GM23338 (cell line): ENCODE measurements at regions not wholly inside any gene's neighbourhood (a gene's known extent, or its start where the extent isn't known, plus 50 kb on each side); places are given as distances from the start of the nearest gene placed in this dataset.

Source experiments
- ATAC-seq: fragments of 200-7000 bp; cut with Tn5 transposase; 3 replicates; pipeline ENCODE4 v1.9.1; 2020
- DNase-seq: peaks from one replicate; pipeline ENCODE4 v3.0.0-alpha.2; 2015; ENCODE audit warnings: low spot score
- H2AFZ ChIP-seq: fragments of 200-600 bp; sonication (generic); 2 replicates; pipeline ENCODE4 v1.8.0; 2016; ENCODE audit warnings: antibody characterized with exemption, mild to moderate bottlenecking, moderate library complexity
- H3F3A ChIP-seq: fragments of 200-600 bp; sonication (generic); replicated peaks from 2 replicates; pipeline ENCODE4 v1.8.0; 2017; ENCODE audit warnings: antibody characterized with exemption, mixed run types, low read depth
- H3K27ac ChIP-seq: fragments of 200-600 bp; sonication (generic); 2 replicates; pipeline ENCODE4 v1.6.1; 2016; ENCODE audit warnings: low read depth
- H3K27me3 ChIP-seq: fragments of 200-600 bp; sonication (generic); 2 replicates; pipeline ENCODE4 v1.8.0; 2016; ENCODE audit warnings: mild to moderate bottlenecking, mixed run types, moderate library complexity; ENCODE audit not compliant: insufficient read depth
- H3K36me3 ChIP-seq: fragments of 200-600 bp; sonication (generic); 2 replicates; pipeline ENCODE4 v1.8.0; 2016; ENCODE audit warnings: mild to moderate bottlenecking; ENCODE audit not compliant: insufficient read depth
- H3K4me1 ChIP-seq: fragments of 200-600 bp; sonication (generic); 2 replicates; pipeline ENCODE4 v1.8.0; 2016; ENCODE audit warnings: mild to moderate bottlenecking, moderate library complexity; ENCODE audit not compliant: insufficient read depth
- H3K4me2 ChIP-seq: fragments of 200-600 bp; sonication (generic); 2 replicates; pipeline ENCODE4 v1.7.1; 2017; ENCODE audit warnings: mixed run types
- H3K4me3 ChIP-seq: fragments of 200-600 bp; sonication (generic); 2 replicates; pipeline ENCODE4 v1.6.1; 2016; ENCODE audit warnings: mixed run types
- H3K79me2 ChIP-seq: fragments of 200-600 bp; sonication (generic); replicated peaks from 2 replicates; pipeline ENCODE4 v1.8.0; 2017; ENCODE audit warnings: mild to moderate bottlenecking; ENCODE audit not compliant: insufficient read depth
- H3K9me2 ChIP-seq: fragments of 200-600 bp; sonication (generic); 2 replicates; pipeline ENCODE4 v1.8.0; 2017; ENCODE audit not compliant: insufficient read depth
- H4K20me1 ChIP-seq: fragments of 200-600 bp; sonication (generic); replicated peaks from 2 replicates; pipeline ENCODE4 v1.8.0; 2017; ENCODE audit warnings: mild to moderate bottlenecking; ENCODE audit not compliant: insufficient read depth
- H3K27ac Mint-ChIP-seq: 2 replicates; pipeline ENCODE4 v1.8.0; 2020; ENCODE audit warnings: inconsistent platforms, mild to moderate bottlenecking, moderate library complexity, mixed read lengths
- H3K27me3 Mint-ChIP-seq: 3 replicates; pipeline ENCODE4 v1.8.0; 2022; ENCODE audit warnings: low read depth, mild to moderate bottlenecking, moderate library complexity, mixed read lengths, inconsistent platforms; ENCODE audit not compliant: insufficient read depth, poor library complexity
- H3K36me3 Mint-ChIP-seq: 3 replicates; pipeline ENCODE4 v1.8.0; 2021; ENCODE audit warnings: low read depth, mild to moderate bottlenecking, inconsistent platforms, moderate library complexity, mixed read lengths
- H3K4me1 Mint-ChIP-seq: 3 replicates; pipeline ENCODE4 v1.8.0; 2020; ENCODE audit warnings: mild to moderate bottlenecking, inconsistent platforms, mixed read lengths
- H3K4me3 Mint-ChIP-seq: 3 replicates; pipeline ENCODE4 v1.8.0; 2021; ENCODE audit warnings: moderate library complexity, mild to moderate bottlenecking, inconsistent platforms, mixed read lengths
- H3K9me3 Mint-ChIP-seq: 3 replicates; pipeline ENCODE4 v1.8.0; 2020; ENCODE audit warnings: moderate library complexity, mild to moderate bottlenecking, inconsistent platforms, mixed read lengths
- CREB1 ChIP-seq: fragments of 250-450 bp; sonication (Bioruptor Pico); IDR thresholded peaks from 2 replicates; pipeline ENCODE4 v1.5.0; 2020; ENCODE audit warnings: low read depth, mild to moderate bottlenecking, moderate library complexity
- EZH2 ChIP-seq: fragments of 200-600 bp; sonication (generic); IDR thresholded peaks from one replicate; pipeline ENCODE4 v1.8.0; 2017; ENCODE audit warnings: antibody characterized with exemption, mild to moderate bottlenecking, low read depth; ENCODE audit not compliant: unreplicated experiment
- JUNB ChIP-seq: IDR thresholded peaks from one replicate; pipeline ENCODE4 v1.6.1; 2016; ENCODE audit warnings: antibody characterized with exemption; ENCODE audit not compliant: unreplicated experiment
- NANOG ChIP-seq: IDR thresholded peaks from 2 replicates; pipeline ENCODE4 v1.6.1; 2016; ENCODE audit warnings: antibody characterized with exemption, borderline replicate concordance
- POLR2AphosphoS5 ChIP-seq: IDR thresholded peaks from 2 replicates; pipeline ENCODE4 v1.6.1; 2016; ENCODE audit warnings: antibody characterized with exemption, low read depth
- REST ChIP-seq: IDR thresholded peaks from one replicate; pipeline ENCODE4 v1.6.1; 2018; ENCODE audit warnings: antibody characterized with exemption; ENCODE audit not compliant: unreplicated experiment
- STAT1 ChIP-seq: IDR thresholded peaks from one replicate; pipeline ENCODE4 v1.6.1; 2016; ENCODE audit warnings: antibody characterized with exemption; ENCODE audit not compliant: unreplicated experiment
- ZNF114 ChIP-seq: fragments of 250-450 bp; sonication (Bioruptor Pico); IDR thresholded peaks from 2 replicates; pipeline ENCODE4 v1.5.0; 2020; ENCODE audit warnings: mild to moderate bottlenecking, moderate library complexity
- ZNF331 ChIP-seq: fragments of 250-450 bp; sonication (Bioruptor Pico); IDR thresholded peaks from 2 replicates; pipeline ENCODE4 v1.5.0; 2020; ENCODE audit warnings: low read depth, mild to moderate bottlenecking, moderate library complexity
- TF ChIP-seq, protein P1 (sequence below): IDR thresholded peaks from 2 replicates; pipeline ENCODE4 v1.6.1; 2016; ENCODE audit warnings: antibody characterized with exemption
- TF ChIP-seq, protein P2 (sequence below): fragments of 250-450 bp; sonication (Bioruptor Pico); IDR thresholded peaks from 2 replicates; pipeline ENCODE4 v1.5.0; 2020; ENCODE audit warnings: mild to moderate bottlenecking, moderate library complexity

DNA sequence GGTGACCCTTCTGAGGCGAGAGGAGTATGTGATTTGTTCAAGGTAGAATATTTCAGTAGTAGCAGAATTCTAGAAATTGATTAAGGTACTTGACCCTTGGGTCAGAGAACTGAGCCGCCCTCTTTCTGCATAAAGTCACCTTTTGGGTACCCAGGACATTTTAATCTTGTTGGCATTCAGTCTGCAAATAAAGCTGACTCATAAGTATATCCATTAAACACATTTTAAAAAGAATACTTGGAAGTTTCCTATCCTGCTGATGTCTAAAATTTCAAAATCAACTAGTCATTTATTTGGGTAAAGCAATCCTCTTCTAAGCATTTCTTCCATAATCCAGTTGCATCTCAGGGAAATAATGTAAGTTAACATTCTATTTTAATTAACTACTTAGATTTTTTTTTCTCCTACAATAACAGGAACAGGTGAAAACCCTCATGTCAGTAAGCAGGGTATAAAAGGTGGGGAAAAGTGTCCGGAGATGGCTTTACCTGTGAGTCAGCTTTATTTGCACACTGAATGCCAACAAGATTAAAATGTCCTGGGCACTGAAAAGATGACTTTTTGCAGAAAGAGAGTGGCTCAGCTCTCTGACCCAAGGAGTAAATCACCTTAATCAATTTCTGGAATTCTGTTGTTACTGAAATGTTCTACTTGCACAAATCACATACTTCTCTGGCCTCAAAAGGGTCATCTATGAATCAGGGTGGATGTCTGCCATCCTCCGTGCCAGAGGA lies 78.7 kb upstream of the ITGA6 start (continued):
- no peak for TF ChIP-seq ZNF331 (CRISPR knock-in tag)
- TF ChIP-seq STAT1 = no peak
- TF ChIP-seq, protein P1, sequence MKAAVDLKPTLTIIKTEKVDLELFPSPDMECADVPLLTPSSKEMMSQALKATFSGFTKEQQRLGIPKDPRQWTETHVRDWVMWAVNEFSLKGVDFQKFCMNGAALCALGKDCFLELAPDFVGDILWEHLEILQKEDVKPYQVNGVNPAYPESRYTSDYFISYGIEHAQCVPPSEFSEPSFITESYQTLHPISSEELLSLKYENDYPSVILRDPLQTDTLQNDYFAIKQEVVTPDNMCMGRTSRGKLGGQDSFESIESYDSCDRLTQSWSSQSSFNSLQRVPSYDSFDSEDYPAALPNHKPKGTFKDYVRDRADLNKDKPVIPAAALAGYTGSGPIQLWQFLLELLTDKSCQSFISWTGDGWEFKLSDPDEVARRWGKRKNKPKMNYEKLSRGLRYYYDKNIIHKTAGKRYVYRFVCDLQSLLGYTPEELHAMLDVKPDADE = no peak

GRCh38 chr2:172350839-172351479 lies 76.4 kb upstream of the ITGA6 start:
- no peaks in the 10 kb centered on the region for H3K36me3 ChIP-seq
- no peaks in the 10 kb centered on the region for H3F3A ChIP-seq
- DNase-seq = no peak
- no peak overlapping the region for H3K4me3 Mint-ChIP-seq
- no peaks in the 10 kb centered on the region for H4K20me1 ChIP-seq
- H3K27ac Mint-ChIP-seq = no peak overlapping the region
- peaks cover 2% of the 10 kb centered on the region for H3K27me3 Mint-ChIP-seq
- no peaks in the 10 kb centered on the region; the same call in 2 of the 3 replicates for H3K36me3 Mint-ChIP-seq
- 0 out of 2 replicates have a peak overlapping the region, but pooled peaks have one; percentile 5 for H2AFZ ChIP-seq
- H3K79me2 ChIP-seq = no peaks in the 10 kb centered on the region
- peaks cover 6% of the 10 kb centered on the region; the same call in 1 of the 2 replicates for H3K9me2 ChIP-seq
- peaks cover 7% of the 10 kb centered on the region; the same call in 2 of the 3 replicates for H3K9me3 Mint-ChIP-seq
- H3K4me3 ChIP-seq = no peak overlapping the region
- no peaks in the 10 kb centered on the region for H3K4me1 Mint-ChIP-seq
- H3K27me3 ChIP-seq = no peaks in the 10 kb centered on the region
- no peak overlapping the region for H3K27ac ChIP-seq
- no peak overlapping the region for H3K4me2 ChIP-seq
- no peak for ATAC-seq
- H3K4me1 ChIP-seq = no peaks in the 10 kb centered on the region
- TF ChIP-seq ZNF331 (CRISPR knock-in tag) (no peak), REST (no peak), EZH2 (no peak), STAT1 (no peak), CREB1 (CRISPR knock-in tag) (no peak), JUNB (no peak), ZNF114 (no peak), POLR2AphosphoS5 (no peak), NANOG (no peak)
- TF ChIP-seq, protein P2, sequence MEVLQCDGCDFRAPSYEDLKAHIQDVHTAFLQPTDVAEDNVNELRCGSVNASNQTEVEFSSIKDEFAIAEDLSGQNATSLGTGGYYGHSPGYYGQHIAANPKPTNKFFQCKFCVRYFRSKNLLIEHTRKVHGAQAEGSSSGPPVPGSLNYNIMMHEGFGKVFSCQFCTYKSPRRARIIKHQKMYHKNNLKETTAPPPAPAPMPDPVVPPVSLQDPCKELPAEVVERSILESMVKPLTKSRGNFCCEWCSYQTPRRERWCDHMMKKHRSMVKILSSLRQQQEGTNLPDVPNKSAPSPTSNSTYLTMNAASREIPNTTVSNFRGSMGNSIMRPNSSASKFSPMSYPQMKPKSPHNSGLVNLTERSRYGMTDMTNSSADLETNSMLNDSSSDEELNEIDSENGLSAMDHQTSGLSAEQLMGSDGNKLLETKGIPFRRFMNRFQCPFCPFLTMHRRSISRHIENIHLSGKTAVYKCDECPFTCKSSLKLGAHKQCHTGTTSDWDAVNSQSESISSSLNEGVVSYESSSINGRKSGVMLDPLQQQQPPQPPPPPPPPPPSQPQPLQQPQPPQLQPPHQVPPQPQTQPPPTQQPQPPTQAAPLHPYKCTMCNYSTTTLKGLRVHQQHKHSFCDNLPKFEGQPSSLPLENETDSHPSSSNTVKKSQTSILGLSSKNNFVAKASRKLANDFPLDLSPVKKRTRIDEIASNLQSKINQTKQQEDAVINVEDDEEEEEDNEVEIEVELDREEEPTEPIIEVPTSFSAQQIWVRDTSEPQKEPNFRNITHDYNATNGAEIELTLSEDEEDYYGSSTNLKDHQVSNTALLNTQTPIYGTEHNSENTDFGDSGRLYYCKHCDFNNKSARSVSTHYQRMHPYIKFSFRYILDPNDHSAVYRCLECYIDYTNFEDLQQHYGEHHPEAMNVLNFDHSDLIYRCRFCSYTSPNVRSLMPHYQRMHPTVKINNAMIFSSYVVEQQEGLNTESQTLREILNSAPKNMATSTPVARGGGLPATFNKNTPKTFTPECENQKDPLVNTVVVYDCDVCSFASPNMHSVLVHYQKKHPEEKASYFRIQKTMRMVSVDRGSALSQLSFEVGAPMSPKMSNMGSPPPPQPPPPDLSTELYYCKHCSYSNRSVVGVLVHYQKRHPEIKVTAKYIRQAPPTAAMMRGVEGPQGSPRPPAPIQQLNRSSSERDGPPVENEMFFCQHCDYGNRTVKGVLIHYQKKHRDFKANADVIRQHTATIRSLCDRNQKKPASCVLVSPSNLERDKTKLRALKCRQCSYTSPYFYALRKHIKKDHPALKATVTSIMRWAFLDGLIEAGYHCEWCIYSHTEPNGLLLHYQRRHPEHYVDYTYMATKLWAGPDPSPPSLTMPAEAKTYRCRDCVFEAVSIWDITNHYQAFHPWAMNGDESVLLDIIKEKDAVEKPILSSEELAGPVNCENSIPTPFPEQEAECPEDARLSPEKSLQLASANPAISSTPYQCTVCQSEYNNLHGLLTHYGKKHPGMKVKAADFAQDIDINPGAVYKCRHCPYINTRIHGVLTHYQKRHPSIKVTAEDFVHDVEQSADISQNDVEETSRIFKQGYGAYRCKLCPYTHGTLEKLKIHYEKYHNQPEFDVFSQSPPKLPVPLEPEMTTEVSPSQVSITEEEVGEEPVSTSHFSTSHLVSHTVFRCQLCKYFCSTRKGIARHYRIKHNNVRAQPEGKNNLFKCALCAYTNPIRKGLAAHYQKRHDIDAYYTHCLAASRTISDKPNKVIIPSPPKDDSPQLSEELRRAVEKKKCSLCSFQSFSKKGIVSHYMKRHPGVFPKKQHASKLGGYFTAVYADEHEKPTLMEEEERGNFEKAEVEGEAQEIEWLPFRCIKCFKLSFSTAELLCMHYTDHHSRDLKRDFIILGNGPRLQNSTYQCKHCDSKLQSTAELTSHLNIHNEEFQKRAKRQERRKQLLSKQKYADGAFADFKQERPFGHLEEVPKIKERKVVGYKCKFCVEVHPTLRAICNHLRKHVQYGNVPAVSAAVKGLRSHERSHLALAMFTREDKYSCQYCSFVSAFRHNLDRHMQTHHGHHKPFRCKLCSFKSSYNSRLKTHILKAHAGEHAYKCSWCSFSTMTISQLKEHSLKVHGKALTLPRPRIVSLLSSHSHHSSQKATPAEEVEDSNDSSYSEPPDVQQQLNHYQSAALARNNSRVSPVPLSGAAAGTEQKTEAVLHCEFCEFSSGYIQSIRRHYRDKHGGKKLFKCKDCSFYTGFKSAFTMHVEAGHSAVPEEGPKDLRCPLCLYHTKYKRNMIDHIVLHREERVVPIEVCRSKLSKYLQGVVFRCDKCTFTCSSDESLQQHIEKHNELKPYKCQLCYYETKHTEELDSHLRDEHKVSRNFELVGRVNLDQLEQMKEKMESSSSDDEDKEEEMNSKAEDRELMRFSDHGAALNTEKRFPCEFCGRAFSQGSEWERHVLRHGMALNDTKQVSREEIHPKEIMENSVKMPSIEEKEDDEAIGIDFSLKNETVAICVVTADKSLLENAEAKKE (CRISPR knock-in tag) = no peak
- TF ChIP-seq, protein P1 = no peak
